ENCODE measurements at regions not wholly inside any gene's neighbourhood (a gene's known extent, or its start where the extent isn't known, plus 50 kb on each side); places are given as distances from the start of the nearest gene placed in this dataset.
"Not testable (repeated sequence)": the region's sequence is repeated elsewhere in the genome, so short reads cannot be mapped to it uniquely, and the experiment has no call there.

DNA sequence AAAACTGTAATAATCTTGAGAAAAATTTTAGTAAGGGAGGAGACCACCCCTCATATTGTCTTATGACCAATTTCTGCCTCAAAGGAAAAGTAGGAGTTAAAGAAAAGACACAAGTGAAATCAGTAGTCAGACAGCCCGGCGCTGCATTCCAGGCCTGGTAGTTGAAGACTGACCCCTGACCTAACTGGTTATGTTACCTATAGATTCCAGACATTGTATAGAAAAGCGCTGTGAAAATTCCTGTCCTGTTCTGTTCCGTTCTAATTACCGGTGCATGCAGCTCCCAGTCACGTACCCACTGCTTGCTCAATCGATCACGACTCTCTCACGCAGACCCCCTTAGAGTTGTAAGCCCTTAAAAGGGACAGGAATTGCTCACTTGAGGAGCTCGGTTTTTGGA is 587.9 kb upstream of the SLC8A1 start:
- TF ChIP-seq CTCF (conservative IDR thresholded peaks at IDR 0.05 in 1 of 2, IDR thresholded peaks at IDR 0.05 in 1 of 2; ENCODE audit: extremely low read depth in 1 of 2, insufficient read depth in 1 of 2, low read depth in 1 of 2, low read length in 2 of 2); EZH2 (IDR thresholded peaks at IDR 0.05; ENCODE audit: borderline replicate concordance, low read length): not testable (repeated sequence)

Measured in mammary epithelial cell (primary cell).